AG04450 (cell line): ENCODE measurements at regions not wholly inside any gene's neighbourhood (a gene's known extent, or its start where the extent isn't known, plus 50 kb on each side); places are given as distances from the start of the nearest gene placed in this dataset.

Experiments
- CTCF ChIA-PET: fragments of 300-600, 350-600 bp; formaldehyde crosslinking; extraction: SDS; loops from one replicate; lab custom pipeline; 2022; ENCODE audit warnings: antibody characterized with exemption, inconsistent platforms; lab: Charles Lee
- POLR2A ChIA-PET: fragments of 350-600 bp; formaldehyde crosslinking; extraction: SDS; loops from one replicate; lab custom pipeline; 2021; ENCODE audit warnings: antibody characterized with exemption, inconsistent platforms; lab: Yijun Ruan, JAX
- DNase-seq: peaks from one replicate; pipeline ENCODE4 v3.0.0-alpha.2; 2011; ENCODE audit warnings: low read depth, low spot score
- H3K27ac ChIP-seq: one replicate; pipeline ENCODE4 v1.5.1; 2012; ENCODE audit warnings: low read depth, low read length, control low read depth
- H3K27me3 ChIP-seq: one replicate; pipeline ENCODE4 v1.6.0; 2012; ENCODE audit warnings: low read length; ENCODE audit not compliant: control insufficient read depth, insufficient read depth
- H3K4me3 ChIP-seq: 2 replicates; pipeline ENCODE4 v1.5.1; 2011; ENCODE audit warnings: mild to moderate bottlenecking, low read depth, low read length, control low read depth
- H3K9me3 ChIP-seq: 2 replicates; pipeline ENCODE4 v1.5.1; 2012; ENCODE audit warnings: low read length; ENCODE audit not compliant: control insufficient read depth, insufficient read depth
- TF ChIP-seq, protein P1 (sequence below): IDR thresholded peaks from 2 replicates; pipeline ENCODE4 v1.5.1; 2011; ENCODE audit warnings: low read depth, low read length, control low read depth, inconsistent platforms

DNA sequence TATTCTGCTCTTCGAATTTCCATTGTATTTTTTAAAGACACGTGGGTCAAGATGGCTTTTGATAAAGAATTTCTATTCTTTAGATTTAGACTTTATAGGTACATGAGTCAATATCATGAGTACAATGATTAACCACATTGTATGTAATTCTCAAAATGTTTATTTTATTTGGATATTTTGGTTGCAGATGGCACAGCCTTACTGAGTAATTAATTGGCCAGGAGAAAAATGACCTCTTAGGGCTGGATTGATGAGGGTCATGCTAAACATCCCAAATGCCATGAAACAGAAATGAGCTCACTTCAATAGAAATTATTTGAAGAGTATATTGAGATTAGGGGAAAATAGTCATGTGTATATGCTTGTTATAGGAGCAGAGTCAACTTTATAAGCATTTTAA lies 131.2 kb upstream of the CCN2 start:
- no peak overlapping the region for H3K4me3 ChIP-seq
- no peaks in the 10 kb centered on the region; the same call in 1 of the 2 replicates for H3K9me3 ChIP-seq
- no peak overlapping the region for H3K27ac ChIP-seq
- DNase-seq = no peak
- no peaks in the 10 kb centered on the region for H3K27me3 ChIP-seq
- CTCF ChIA-PET = interaction anchor here (0.6 to 1.1 kb wide), 2 partner anchors 131 to 197 kb away, joined by 3 to 4 read pairs; partner anchors contain the start of gene CCN2
- TF ChIP-seq, protein P1, sequence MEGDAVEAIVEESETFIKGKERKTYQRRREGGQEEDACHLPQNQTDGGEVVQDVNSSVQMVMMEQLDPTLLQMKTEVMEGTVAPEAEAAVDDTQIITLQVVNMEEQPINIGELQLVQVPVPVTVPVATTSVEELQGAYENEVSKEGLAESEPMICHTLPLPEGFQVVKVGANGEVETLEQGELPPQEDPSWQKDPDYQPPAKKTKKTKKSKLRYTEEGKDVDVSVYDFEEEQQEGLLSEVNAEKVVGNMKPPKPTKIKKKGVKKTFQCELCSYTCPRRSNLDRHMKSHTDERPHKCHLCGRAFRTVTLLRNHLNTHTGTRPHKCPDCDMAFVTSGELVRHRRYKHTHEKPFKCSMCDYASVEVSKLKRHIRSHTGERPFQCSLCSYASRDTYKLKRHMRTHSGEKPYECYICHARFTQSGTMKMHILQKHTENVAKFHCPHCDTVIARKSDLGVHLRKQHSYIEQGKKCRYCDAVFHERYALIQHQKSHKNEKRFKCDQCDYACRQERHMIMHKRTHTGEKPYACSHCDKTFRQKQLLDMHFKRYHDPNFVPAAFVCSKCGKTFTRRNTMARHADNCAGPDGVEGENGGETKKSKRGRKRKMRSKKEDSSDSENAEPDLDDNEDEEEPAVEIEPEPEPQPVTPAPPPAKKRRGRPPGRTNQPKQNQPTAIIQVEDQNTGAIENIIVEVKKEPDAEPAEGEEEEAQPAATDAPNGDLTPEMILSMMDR = no peak
- POLR2A ChIA-PET = interaction anchor here (0.6 to 4.7 kb wide), 2 partner anchors 40 to 131 kb away, joined by 3 to 79 read pairs; partner anchors contain the start of gene CCN2

DNA sequence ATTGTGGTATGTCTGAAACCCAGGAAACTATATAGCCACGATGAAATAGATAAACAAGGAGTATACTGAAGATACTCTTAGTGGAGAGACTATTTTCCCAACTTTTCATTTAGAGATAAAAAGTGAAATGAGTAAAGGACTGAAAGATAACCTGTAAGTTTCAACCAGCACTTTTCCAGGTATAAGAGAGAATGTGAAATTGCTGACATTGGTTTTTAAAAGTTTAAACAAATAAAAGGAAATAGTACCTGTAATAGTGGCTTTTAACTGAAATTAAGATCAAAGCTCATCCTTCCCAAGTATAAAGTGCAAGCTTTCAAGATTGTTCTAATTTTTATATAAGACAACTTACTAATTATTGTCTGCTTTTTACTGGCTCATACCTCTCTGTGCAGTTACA lies 130.2 kb upstream of the CCN2 start:
- DNase-seq = no peak
- Histone ChIP-seq H3K27me3 (no peaks in the 10 kb centered on the region), H3K27ac (no peak overlapping the region), H3K4me3 (no peak overlapping the region), H3K9me3 (no peaks in the 10 kb centered on the region; the same call in 1 of the 2 replicates)
- TF ChIP-seq, protein P1 = no peak
- POLR2A ChIA-PET = interaction anchor here (4.7 kb wide), 1 partner anchor 130 kb away, joined by 79 read pairs; the partner anchor contains the start of gene CCN2
- CTCF ChIA-PET = interaction anchor here (1.0 kb wide), 1 partner anchor 199 kb away, joined by 4 read pairs; no protein-coding TSS in a partner anchor

DNA sequence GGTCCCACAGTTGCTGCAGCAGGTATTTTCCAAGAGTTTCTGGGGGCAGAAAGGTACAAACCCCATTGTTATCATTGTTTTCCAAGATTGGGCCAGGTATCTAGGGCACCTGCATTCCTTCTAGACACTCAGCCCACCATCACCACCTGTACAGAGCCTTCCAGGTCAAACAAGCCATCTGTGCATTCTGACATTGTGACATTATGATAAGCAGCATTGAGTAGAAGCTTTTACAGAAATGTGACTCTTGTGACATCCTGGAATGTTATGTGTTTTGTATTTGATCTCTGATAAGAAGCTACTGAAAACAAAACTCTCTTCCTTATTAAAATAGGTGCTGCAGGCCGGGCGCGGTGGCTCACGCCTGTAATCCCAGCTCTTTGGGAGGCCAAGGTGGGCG lies 128.1 kb upstream of the CCN2 start:
- CTCF ChIA-PET = no interaction called here
- H3K27ac ChIP-seq = no peak overlapping the region
- no peaks in the 10 kb centered on the region; the same call in 1 of the 2 replicates for H3K9me3 ChIP-seq
- DNase-seq = no peak
- POLR2A ChIA-PET = no interaction called here
- TF ChIP-seq, protein P1 = no peak
- no peaks in the 10 kb centered on the region for H3K27me3 ChIP-seq
- no peak overlapping the region for H3K4me3 ChIP-seq

DNA sequence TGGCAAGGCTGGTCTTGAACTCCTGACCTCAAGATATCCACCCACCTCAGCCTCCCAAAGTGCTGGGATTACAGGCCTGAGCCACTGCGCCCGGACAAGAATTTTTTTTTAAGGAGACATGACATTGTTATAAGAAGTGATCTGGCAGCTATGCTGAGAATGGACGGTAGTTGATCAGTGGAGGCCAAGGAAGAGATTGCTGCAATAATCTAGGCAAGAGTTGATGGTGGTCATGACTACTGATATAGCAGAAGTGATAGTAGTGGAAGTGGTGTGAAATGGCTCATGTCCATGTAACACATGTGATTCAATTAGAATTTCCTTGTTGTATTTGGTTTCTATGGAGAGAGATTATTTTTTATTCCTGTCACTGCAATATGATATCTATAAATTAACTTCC lies 125.3 kb upstream of the CCN2 start:
- no peaks in the 10 kb centered on the region for H3K27me3 ChIP-seq
- no peak for DNase-seq
- H3K27ac ChIP-seq = no peak overlapping the region
- H3K9me3 ChIP-seq = no peaks in the 10 kb centered on the region; the same call in 1 of the 2 replicates
- CTCF ChIA-PET = no interaction called here
- POLR2A ChIA-PET = no interaction called here
- TF ChIP-seq, protein P1 = no peak
- no peak overlapping the region for H3K4me3 ChIP-seq

DNA sequence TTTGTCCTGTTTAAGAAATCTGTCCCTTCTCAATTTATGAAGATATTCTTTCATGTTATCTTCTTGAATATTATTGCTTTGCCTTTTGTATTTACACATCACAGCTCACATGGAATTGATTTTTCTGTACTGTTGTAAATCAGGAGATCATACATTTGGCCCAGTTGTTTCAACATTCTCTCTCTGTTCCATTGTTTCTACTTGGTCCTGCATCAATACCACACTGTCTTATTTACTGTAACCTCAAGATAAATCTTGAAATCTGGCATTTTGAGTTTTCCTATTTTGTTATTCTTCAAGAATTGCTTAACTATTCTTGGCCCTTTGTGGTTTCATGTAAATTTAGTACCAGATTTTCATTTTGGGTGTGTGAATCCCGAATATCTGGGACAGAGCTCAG lies 121.7 kb upstream of the CCN2 start:
- no peak overlapping the region for H3K4me3 ChIP-seq
- TF ChIP-seq, protein P1 = no peak
- DNase-seq = no peak
- H3K27ac ChIP-seq = no peak overlapping the region
- POLR2A ChIA-PET = interaction anchor here (1.4 kb wide), 1 partner anchor 121 kb away, joined by 3 read pairs; the partner anchor contains the start of gene CCN2
- CTCF ChIA-PET = interaction anchor here (1.6 kb wide), 1 partner anchor 123 kb away, joined by 3 read pairs; no protein-coding TSS in a partner anchor
- H3K27me3 ChIP-seq = no peaks in the 10 kb centered on the region
- H3K9me3 ChIP-seq = no peaks in the 10 kb centered on the region
